ENCODE measurements at regions not wholly inside any gene's neighbourhood (a gene's known extent, or its start where the extent isn't known, plus 50 kb on each side); places are given as distances from the start of the nearest gene placed in this dataset.

DNA sequence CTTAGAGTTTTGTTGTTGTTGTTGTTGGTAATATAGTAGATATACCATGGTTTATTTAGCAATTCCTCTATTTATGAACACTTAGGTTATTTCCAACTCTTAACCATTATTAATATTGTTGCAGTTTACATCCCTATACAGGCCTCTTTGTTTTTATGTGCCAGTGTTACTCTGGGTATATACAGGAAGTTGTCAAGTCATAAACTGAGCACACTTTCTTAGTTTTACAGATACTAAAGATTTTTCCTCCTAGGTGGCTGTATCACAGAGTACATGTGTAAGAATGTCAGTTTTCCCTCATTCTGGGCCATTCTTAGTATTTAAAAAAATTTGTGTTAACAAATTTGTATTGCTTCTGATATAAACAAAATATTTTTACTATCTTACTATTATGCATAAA lies 128.4 kb downstream of the ARL4A start:
- DNase-seq (ENCODE audit: low read depth), result no peak
- TF ChIP-seq, protein P1, sequence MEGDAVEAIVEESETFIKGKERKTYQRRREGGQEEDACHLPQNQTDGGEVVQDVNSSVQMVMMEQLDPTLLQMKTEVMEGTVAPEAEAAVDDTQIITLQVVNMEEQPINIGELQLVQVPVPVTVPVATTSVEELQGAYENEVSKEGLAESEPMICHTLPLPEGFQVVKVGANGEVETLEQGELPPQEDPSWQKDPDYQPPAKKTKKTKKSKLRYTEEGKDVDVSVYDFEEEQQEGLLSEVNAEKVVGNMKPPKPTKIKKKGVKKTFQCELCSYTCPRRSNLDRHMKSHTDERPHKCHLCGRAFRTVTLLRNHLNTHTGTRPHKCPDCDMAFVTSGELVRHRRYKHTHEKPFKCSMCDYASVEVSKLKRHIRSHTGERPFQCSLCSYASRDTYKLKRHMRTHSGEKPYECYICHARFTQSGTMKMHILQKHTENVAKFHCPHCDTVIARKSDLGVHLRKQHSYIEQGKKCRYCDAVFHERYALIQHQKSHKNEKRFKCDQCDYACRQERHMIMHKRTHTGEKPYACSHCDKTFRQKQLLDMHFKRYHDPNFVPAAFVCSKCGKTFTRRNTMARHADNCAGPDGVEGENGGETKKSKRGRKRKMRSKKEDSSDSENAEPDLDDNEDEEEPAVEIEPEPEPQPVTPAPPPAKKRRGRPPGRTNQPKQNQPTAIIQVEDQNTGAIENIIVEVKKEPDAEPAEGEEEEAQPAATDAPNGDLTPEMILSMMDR (IDR thresholded peaks at IDR 0.05; ENCODE audit: low read length, missing control alignments), result no peak

DNA sequence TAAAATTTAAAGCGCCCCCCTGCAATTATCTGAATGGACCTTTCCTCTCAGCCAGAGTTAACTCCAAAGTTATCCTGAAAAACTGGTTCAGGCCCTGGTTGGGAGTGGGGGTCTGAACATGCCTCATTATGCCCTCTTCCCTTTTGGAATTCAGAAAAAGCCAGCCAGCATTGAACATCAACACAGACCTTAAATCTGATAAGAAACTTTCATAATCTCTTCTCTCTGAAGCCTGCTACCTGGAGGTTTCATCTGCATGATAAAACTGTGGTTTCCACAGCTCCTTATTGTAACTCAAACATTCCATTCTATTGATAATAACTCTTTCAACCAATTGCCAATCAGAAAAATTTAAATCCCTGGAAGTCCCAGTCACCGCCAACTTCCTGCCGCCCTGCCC lies 133.3 kb downstream of the ARL4A start:
- DNase-seq (ENCODE audit: low read depth), result no peak
- TF ChIP-seq, protein P1 (IDR thresholded peaks at IDR 0.05; ENCODE audit: low read length, missing control alignments), result no peak
- no peak overlapping the region for H3K4me3 ChIP-seq (replicated peaks; ENCODE audit: low read depth, low read length)

More for the DNA sequence above, 128.4 kb downstream of the ARL4A start:
- no peak overlapping the region for H3K4me3 ChIP-seq (replicated peaks; ENCODE audit: low read depth, low read length)

DNA sequence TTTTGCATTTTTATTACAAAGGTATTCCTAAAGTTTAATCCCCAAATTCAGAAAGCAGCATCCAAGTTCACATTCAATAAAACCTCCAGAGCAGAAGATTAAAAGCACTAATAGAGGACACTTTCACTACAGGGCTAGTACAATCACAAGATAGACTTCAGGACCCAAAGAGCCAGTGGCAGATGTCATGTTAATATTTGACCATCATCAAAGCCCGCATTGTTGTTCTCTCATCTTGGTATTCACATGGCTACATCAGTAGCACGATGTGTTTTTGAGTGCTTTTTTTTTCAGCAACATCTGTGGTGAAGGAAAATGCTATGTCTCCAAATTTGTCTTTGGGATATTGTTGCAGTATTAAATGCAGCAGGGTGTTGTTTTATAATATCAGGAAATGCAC lies 134.3 kb downstream of the ARL4A start:
- no peak overlapping the region for H3K4me3 ChIP-seq (replicated peaks; ENCODE audit: low read depth, low read length)
- DNase-seq (ENCODE audit: low read depth), result no peak
- TF ChIP-seq, protein P1 (IDR thresholded peaks at IDR 0.05; ENCODE audit: low read length, missing control alignments), result no peak

DNA sequence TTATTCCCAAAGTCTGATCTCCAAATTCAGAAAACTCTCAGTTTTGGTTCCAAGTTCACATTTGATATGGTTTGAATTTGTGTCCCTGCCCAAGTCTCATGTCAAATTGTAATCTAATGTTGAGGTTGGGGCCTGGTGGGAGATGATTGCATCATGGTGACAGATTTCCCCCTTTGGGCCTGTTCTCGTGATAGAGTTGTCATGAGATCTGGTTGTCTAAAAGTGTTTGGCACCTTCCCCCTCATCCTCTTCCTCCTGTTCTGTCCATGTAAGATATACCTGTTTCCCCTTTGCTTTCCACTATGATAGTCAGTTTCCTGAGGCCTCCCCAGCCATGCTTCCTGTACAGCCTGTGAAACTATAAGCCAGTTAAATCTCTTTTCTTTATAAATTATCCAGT lies 138.6 kb downstream of the ARL4A start:
- DNase-seq (ENCODE audit: low read depth), result no peak
- TF ChIP-seq, protein P1 (IDR thresholded peaks at IDR 0.05; ENCODE audit: low read length, missing control alignments), result no peak
- no peak overlapping the region for H3K4me3 ChIP-seq (replicated peaks; ENCODE audit: low read depth, low read length)

DNA sequence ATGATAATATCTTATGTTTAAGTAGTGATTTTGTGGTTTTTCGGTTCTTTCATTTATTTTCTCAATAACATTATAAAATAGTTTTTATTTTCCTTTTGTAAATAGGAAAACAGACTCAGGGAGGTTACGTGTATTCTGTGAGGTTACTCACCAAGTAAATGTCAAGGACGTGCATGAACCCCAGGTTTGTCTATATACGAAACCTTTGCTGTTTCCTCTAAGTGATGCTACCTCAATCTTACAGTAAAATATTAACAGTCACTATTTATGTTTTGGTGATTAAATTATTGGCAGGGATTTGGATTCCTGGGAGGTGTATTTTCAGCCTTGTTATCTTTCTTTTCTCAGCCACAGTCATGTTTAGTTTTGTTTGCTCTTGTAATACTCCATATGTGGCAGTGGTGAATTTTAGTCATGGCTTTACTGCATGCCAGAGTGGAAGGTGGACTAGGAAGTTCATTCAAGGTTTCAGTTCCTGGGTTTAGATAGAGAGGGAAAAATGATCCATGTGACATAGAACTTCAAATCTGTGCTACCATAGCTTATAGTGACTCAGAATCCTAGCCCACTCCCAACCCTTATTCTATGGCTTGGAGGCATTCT lies 139.9 kb downstream of the ARL4A start:
- TF ChIP-seq, protein P1 (IDR thresholded peaks at IDR 0.05; ENCODE audit: low read length, missing control alignments), result no peak
- DNase-seq (ENCODE audit: low read depth), result no peak

DNA sequence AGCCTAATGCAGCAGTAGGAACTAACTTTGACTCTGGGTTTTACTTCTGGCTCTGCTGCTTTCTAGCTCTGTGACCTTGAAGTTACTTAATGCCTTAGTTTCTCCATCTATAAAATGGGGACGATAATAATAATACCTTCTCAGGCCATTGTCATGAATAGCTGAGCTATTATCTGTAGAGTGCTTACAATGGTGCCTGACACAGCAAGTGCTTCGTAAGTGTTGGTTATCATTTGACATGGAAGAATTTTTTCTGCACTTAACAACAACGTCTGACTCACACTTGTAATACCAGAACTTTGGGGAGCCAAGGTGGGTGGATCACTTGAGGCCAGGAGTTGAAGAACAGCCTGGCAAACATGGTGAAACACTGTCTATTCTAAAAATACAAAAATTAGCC lies 140.5 kb downstream of the ARL4A start:
- TF ChIP-seq, protein P1 (IDR thresholded peaks at IDR 0.05; ENCODE audit: low read length, missing control alignments), result no peak
- H3K4me3 ChIP-seq (replicated peaks; ENCODE audit: low read depth, low read length), result no peak overlapping the region
- no peak for DNase-seq (ENCODE audit: low read depth)

More for the DNA sequence above, 139.9 kb downstream of the ARL4A start:
- no peak overlapping the region for H3K4me3 ChIP-seq (replicated peaks; ENCODE audit: low read depth, low read length)

DNA sequence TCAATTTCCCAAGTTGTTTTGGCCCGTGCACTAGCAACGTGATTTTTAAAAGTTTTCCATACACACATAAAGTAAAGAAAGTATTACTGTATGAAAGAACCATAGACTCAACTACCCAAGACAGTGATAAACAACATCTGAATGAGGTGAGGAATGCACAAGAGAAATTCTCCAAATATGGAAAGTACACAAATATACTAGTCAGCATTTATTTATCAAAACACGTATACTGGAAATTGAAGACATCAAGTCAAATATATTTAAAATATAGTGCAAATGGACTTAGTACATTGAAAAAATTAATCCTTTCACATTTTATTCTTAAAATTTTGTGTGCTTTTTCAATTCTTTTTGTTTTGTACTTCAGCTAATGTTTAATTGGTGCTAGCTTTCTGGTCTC lies 143.6 kb downstream of the ARL4A start:
- TF ChIP-seq, protein P1 (IDR thresholded peaks at IDR 0.05; ENCODE audit: low read length, missing control alignments), result no peak
- DNase-seq (ENCODE audit: low read depth), result no peak
- no peak overlapping the region for H3K4me3 ChIP-seq (replicated peaks; ENCODE audit: low read depth, low read length)
